A673 (cell line): ENCODE measurements at regions not wholly inside any gene's neighbourhood (a gene's known extent, or its start where the extent isn't known, plus 50 kb on each side); places are given as distances from the start of the nearest gene placed in this dataset.

Experiments
- CTCF ChIP-seq: fragments of 300-800, 200-600 bp; sonication (generic); conservative IDR thresholded peaks from 2 replicates; pipeline ENCODE4 v1.5.1; 2017; ENCODE audit warnings: low read depth, mild to moderate bottlenecking, antibody characterized with exemption, low read length, moderate library complexity, mixed read lengths
- EZH2 ChIP-seq: fragments of 200-600 bp; sonication (generic); IDR thresholded peaks from 2 replicates; pipeline ENCODE4 v1.6.1; 2017; ENCODE audit warnings: borderline replicate concordance, low read depth, mild to moderate bottlenecking, mixed read lengths, antibody characterized with exemption, low read length; ENCODE audit not compliant: poor library complexity, severe bottlenecking

GRCh38 chr12:77679686-77680085 lies 151.0 kb upstream of the NAV3 start:
- TF ChIP-seq CTCF: no peak
- TF ChIP-seq EZH2: no peak
